ENCODE measurements at regions not wholly inside any gene's neighbourhood (a gene's known extent, or its start where the extent isn't known, plus 50 kb on each side); places are given as distances from the start of the nearest gene placed in this dataset.
A peak's percentile ranks its signal among the peaks of the same experiment; 100 is the strongest.

DNA sequence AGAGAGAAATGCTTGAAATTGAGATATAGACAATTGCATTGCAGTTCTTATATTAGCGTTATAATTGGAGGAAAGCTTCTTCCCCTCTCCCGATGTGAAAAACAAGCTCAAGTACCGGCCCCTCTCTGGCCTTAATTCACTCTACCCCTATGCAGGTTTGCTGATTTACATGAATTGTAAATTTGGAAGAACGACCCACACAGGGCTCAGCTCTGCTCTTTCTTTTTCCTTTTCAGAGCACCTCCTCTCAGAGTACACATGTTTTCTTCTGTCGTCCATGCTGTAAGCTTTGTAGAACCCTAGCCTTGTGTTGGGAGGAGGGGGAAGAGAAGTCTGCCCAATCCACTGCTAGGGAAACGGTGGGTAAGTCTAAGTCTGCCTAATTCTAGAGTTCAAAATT lies 140.8 kb downstream of the IQUB start:
- Histone ChIP-seq H3K9me3 (ENCODE audit: insufficient read depth, low read length) (no peaks in the 10 kb centered on the region), H2AFZ (ENCODE audit: low read depth, low read length) (no peak overlapping the region), H3K36me3 (replicated peaks; ENCODE audit: low read depth, low read length) (no peaks in the 10 kb centered on the region), H3K27me3 (ENCODE audit: low read depth, low read length) (no peaks in the 10 kb centered on the region), H4K20me1 (ENCODE audit: insufficient read depth, low read length) (no peaks in the 10 kb centered on the region), H3K4me1 (ENCODE audit: low read length) (0 out of 2 replicates have a peak, but pooled peaks cover 3% of the 10 kb centered on the region), H3K27ac (ENCODE audit: low read length) (no peak overlapping the region), H3K79me2 (ENCODE audit: low read length) (no peaks in the 10 kb centered on the region), H3K4me2 (ENCODE audit: low read length) (no peak overlapping the region), H3K4me3 (ENCODE audit: low read length) (no peak overlapping the region), H3K9ac (ENCODE audit: low read length) (no peak overlapping the region)
- no peak for TF ChIP-seq CTCF (IDR thresholded peaks at IDR 0.05; ENCODE audit: low read depth, low read length)
- no peak for TF ChIP-seq EZH2phosphoT487 (IDR thresholded peaks at IDR 0.05; ENCODE audit: low read depth)

DNA sequence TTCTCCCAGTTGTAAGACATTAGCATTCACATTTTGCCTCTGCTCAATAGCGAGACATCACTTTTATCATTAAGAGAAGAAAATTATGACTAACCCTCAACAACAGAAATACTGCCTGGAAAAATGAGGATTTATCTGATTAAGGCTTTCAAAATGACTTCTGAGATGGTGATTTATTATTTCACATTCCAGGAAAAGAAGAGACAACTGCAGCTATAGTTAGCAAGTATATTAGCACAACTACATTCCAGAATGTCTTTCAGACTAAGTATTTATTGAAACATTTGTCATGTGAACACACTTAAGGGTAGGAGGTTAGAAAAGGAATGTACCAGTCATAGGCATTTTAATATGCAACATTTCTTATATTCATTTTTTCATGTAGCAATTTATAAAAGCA lies 162.0 kb downstream of the IQUB start:
- H3K4me1 ChIP-seq (ENCODE audit: low read length), result no peaks in the 10 kb centered on the region
- H3K9ac ChIP-seq (ENCODE audit: low read length), result no peak overlapping the region
- no peaks in the 10 kb centered on the region for H3K9me3 ChIP-seq (ENCODE audit: insufficient read depth, low read length)
- no peak overlapping the region for H2AFZ ChIP-seq (ENCODE audit: low read depth, low read length)
- no peaks in the 10 kb centered on the region for H4K20me1 ChIP-seq (ENCODE audit: insufficient read depth, low read length)
- no peaks in the 10 kb centered on the region for H3K79me2 ChIP-seq (ENCODE audit: low read length)
- H3K4me3 ChIP-seq (ENCODE audit: low read length), result no peak overlapping the region
- H3K27ac ChIP-seq (ENCODE audit: low read length), result no peak overlapping the region
- TF ChIP-seq EZH2phosphoT487 (IDR thresholded peaks at IDR 0.05; ENCODE audit: low read depth), result no peak
- no peak for TF ChIP-seq CTCF (IDR thresholded peaks at IDR 0.05; ENCODE audit: low read depth, low read length)
- no peak overlapping the region for H3K4me2 ChIP-seq (ENCODE audit: low read length)
- no peaks in the 10 kb centered on the region for H3K27me3 ChIP-seq (ENCODE audit: low read depth, low read length)
- H3K36me3 ChIP-seq (replicated peaks; ENCODE audit: low read depth, low read length), result no peaks in the 10 kb centered on the region

- Histone ChIP-seq H3K4me3 (ENCODE audit: low read length) (peak overlapping the region; percentile 30), H3K27ac (ENCODE audit: low read length) (no peak overlapping the region), H3K9me3 (ENCODE audit: insufficient read depth, low read length) (no peaks in the 10 kb centered on the region), H2AFZ (ENCODE audit: low read depth, low read length) (no peak overlapping the region), H4K20me1 (ENCODE audit: insufficient read depth, low read length) (no peaks in the 10 kb centered on the region), H3K4me2 (ENCODE audit: low read length) (peak overlapping the region; percentile 55), H3K27me3 (ENCODE audit: low read depth, low read length) (no peaks in the 10 kb centered on the region), H3K79me2 (ENCODE audit: low read length) (no peaks in the 10 kb centered on the region), H3K4me1 (ENCODE audit: low read length) (no peaks in the 10 kb centered on the region), H3K9ac (ENCODE audit: low read length) (no peak overlapping the region), H3K36me3 (replicated peaks; ENCODE audit: low read depth, low read length) (no peaks in the 10 kb centered on the region)
- TF ChIP-seq EZH2phosphoT487 (IDR thresholded peaks at IDR 0.05; ENCODE audit: low read depth), result no peak
- TF ChIP-seq CTCF (IDR thresholded peaks at IDR 0.05; ENCODE audit: low read depth, low read length), result peak; percentile 83
Measured at GRCh38 chr7:123367484-123368122, 166.8 kb downstream of the IQUB start.

GRCh38 chr7:123367031-123367430 lies 167.3 kb upstream of the SLC13A1 start:
- TF ChIP-seq CTCF (IDR thresholded peaks at IDR 0.05; ENCODE audit: low read depth, low read length), result no peak
- Histone ChIP-seq H3K4me3 (ENCODE audit: low read length) (no peak overlapping the region), H3K36me3 (replicated peaks; ENCODE audit: low read depth, low read length) (no peaks in the 10 kb centered on the region), H4K20me1 (ENCODE audit: insufficient read depth, low read length) (no peaks in the 10 kb centered on the region), H3K4me1 (ENCODE audit: low read length) (no peaks in the 10 kb centered on the region), H2AFZ (ENCODE audit: low read depth, low read length) (no peak overlapping the region), H3K4me2 (ENCODE audit: low read length) (no peak overlapping the region), H3K27ac (ENCODE audit: low read length) (no peak overlapping the region), H3K9me3 (ENCODE audit: insufficient read depth, low read length) (no peaks in the 10 kb centered on the region), H3K79me2 (ENCODE audit: low read length) (no peaks in the 10 kb centered on the region), H3K27me3 (ENCODE audit: low read depth, low read length) (no peaks in the 10 kb centered on the region), H3K9ac (ENCODE audit: low read length) (no peak overlapping the region)

Data from OCI-LY3 (cell line).